ENCODE measurements at regions not wholly inside any gene's neighbourhood (a gene's known extent, or its start where the extent isn't known, plus 50 kb on each side); places are given as distances from the start of the nearest gene placed in this dataset.

GRCh38 chr3:161444694-161445077 is 51.9 kb upstream of the OTOL1 start:
- no peak for DNase-seq

GRCh38 chr3:161443921-161444693 is 52.5 kb upstream of the OTOL1 start:
- DNase-seq = peak; percentile 38

DNA sequence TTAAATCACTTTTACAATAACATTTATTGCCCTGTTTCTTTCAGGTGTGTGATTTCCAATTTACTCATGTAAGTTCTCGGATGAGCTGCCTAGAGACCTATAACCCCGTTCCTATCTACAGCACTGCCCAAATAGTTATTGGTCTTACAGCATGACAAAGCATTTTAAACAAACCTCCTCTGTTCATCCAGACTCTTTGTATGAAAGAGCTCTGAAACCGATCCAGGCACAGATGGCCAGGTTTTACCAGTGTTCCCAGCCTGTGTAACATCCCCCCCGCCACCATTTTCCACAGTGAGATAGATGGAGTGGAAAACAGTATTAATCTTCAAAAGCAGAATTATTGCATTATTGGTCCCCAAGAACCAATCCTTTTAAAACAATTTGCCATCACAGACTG is 59.0 kb upstream of the SPTSSB start:
- no peak for DNase-seq

DNA sequence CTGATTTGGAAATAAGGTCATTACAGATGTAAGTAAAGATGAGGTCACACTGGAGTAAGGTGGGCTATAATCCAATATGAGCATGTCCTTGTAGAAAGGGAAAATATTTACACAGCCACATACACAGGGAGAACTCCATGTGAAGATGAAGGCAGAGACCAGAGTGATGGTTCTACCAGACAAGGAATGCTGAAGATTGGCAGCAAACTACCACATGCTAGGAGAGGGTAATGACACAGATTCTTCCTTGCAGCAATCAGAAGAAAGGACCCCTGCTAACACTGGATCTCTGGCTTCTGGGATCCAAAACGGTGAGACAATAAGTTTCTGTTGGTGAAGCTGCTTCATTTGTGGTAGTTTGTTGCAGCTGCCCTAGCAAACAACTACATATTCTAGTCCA is 56.0 kb upstream of the SPTSSB start:
- no peak for DNase-seq

GRCh38 chr3:161426758-161427157 is 55.4 kb upstream of the SPTSSB start:
- no peak for DNase-seq

GRCh38 chr3:161423911-161424522 is 52.7 kb upstream of the SPTSSB start:
- peak; percentile 38 for DNase-seq

DNA sequence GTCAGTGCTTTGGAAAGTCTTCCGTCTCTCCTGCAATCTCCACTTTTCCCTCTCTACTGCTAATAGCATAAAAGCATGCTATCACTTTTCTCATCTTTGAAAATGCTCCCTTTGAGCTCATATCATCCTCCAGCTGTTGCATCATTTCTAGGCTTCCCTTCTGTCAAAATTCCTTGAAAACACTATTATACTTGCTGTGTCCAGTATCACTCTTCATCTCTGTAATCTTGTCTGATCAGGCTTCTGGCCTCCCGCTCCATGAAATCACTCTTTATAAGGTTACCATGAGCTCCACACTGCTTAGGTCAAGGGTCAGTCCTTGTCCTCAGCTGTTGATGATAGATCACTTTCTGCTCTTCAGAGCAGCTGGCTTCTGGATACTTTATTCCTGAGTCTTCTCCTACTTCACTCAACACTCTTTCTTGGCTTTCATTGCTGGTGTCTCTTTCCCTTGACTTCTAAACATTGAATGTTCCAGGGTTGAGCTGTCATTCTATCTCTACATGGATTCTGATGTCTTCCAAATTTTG is 50.9 kb upstream of the SPTSSB start:
- DNase-seq = no peak

All from NCI-H69 (cell line).